ENCODE measurements at regions not wholly inside any gene's neighbourhood (a gene's known extent, or its start where the extent isn't known, plus 50 kb on each side); places are given as distances from the start of the nearest gene placed in this dataset.

GRCh38 chr2:15747603-15748471 lies 156.2 kb downstream of the DDX1 start:
- no peak overlapping the region for H2AFZ ChIP-seq (ENCODE audit: low read depth, low read length)
- no peaks in the 10 kb centered on the region for H3K9me3 ChIP-seq (ENCODE audit: insufficient read depth, low read length)
- peaks cover 18% of the 10 kb centered on the region for H3K4me1 ChIP-seq (ENCODE audit: low read length)
- H3K4me2 ChIP-seq (ENCODE audit: low read length), result no peak overlapping the region
- H3K9ac ChIP-seq (ENCODE audit: low read length), result no peak overlapping the region
- TF ChIP-seq EZH2phosphoT487 (IDR thresholded peaks at IDR 0.05; ENCODE audit: low read depth), result no peak
- no peaks in the 10 kb centered on the region for H3K27me3 ChIP-seq (ENCODE audit: low read depth, low read length)
- no peaks in the 10 kb centered on the region for H3K36me3 ChIP-seq (replicated peaks; ENCODE audit: low read depth, low read length)
- no peak overlapping the region for H3K27ac ChIP-seq (ENCODE audit: low read length)
- no peaks in the 10 kb centered on the region for H3K79me2 ChIP-seq (ENCODE audit: low read length)
- H3K4me3 ChIP-seq (ENCODE audit: low read length), result no peak overlapping the region
- H4K20me1 ChIP-seq (ENCODE audit: insufficient read depth, low read length), result no peaks in the 10 kb centered on the region

- no peaks in the 10 kb centered on the region for H3K36me3 ChIP-seq (replicated peaks; ENCODE audit: low read depth, low read length)
- no peak overlapping the region for H3K9ac ChIP-seq (ENCODE audit: low read length)
- no peaks in the 10 kb centered on the region for H4K20me1 ChIP-seq (ENCODE audit: insufficient read depth, low read length)
- no peak overlapping the region for H2AFZ ChIP-seq (ENCODE audit: low read depth, low read length)
- peaks cover 18% of the 10 kb centered on the region for H3K4me1 ChIP-seq (ENCODE audit: low read length)
- H3K27ac ChIP-seq (ENCODE audit: low read length), result no peak overlapping the region
- H3K27me3 ChIP-seq (ENCODE audit: low read depth, low read length), result no peaks in the 10 kb centered on the region
- peak; percentile 54 for TF ChIP-seq CTCF (IDR thresholded peaks at IDR 0.05; ENCODE audit: low read depth, low read length)
- no peak for TF ChIP-seq EZH2phosphoT487 (IDR thresholded peaks at IDR 0.05; ENCODE audit: low read depth)
- peak overlapping the region; percentile 42 for H3K4me2 ChIP-seq (ENCODE audit: low read length)
- H3K79me2 ChIP-seq (ENCODE audit: low read length), result no peaks in the 10 kb centered on the region
- H3K4me3 ChIP-seq (ENCODE audit: low read length), result no peak overlapping the region
- H3K9me3 ChIP-seq (ENCODE audit: insufficient read depth, low read length), result no peaks in the 10 kb centered on the region
Observed at GRCh38 chr2:15748736-15749323, 157.2 kb downstream of the DDX1 start.

GRCh38 chr2:15749460-15750432 lies 158.1 kb downstream of the DDX1 start:
- TF ChIP-seq CTCF (IDR thresholded peaks at IDR 0.05; ENCODE audit: low read depth, low read length) (no peak), EZH2phosphoT487 (IDR thresholded peaks at IDR 0.05; ENCODE audit: low read depth) (no peak)
- peaks cover 18% of the 10 kb centered on the region for H3K4me1 ChIP-seq (ENCODE audit: low read length)

GRCh38 chr2:15750433-15750814 lies 158.8 kb downstream of the DDX1 start:
- Histone ChIP-seq H3K36me3 (replicated peaks; ENCODE audit: low read depth, low read length) (no peaks in the 10 kb centered on the region), H3K79me2 (ENCODE audit: low read length) (no peaks in the 10 kb centered on the region), H3K4me1 (ENCODE audit: low read length) (peaks cover 18% of the 10 kb centered on the region), H3K4me3 (ENCODE audit: low read length) (no peak overlapping the region), H3K9me3 (ENCODE audit: insufficient read depth, low read length) (no peaks in the 10 kb centered on the region), H4K20me1 (ENCODE audit: insufficient read depth, low read length) (no peaks in the 10 kb centered on the region), H3K27ac (ENCODE audit: low read length) (no peak overlapping the region), H3K9ac (ENCODE audit: low read length) (no peak overlapping the region), H3K27me3 (ENCODE audit: low read depth, low read length) (no peaks in the 10 kb centered on the region), H2AFZ (ENCODE audit: low read depth, low read length) (no peak overlapping the region), H3K4me2 (ENCODE audit: low read length) (no peak overlapping the region)
- no peak for TF ChIP-seq EZH2phosphoT487 (IDR thresholded peaks at IDR 0.05; ENCODE audit: low read depth)
- TF ChIP-seq CTCF (IDR thresholded peaks at IDR 0.05; ENCODE audit: low read depth, low read length), result no peak

More at GRCh38 chr2:15749460-15750432, 158.1 kb downstream of the DDX1 start:
- Histone ChIP-seq H3K9me3 (ENCODE audit: insufficient read depth, low read length) (no peaks in the 10 kb centered on the region), H3K4me2 (ENCODE audit: low read length) (peak overlapping the region; percentile 42), H3K27ac (ENCODE audit: low read length) (no peak overlapping the region), H2AFZ (ENCODE audit: low read depth, low read length) (no peak overlapping the region), H3K36me3 (replicated peaks; ENCODE audit: low read depth, low read length) (no peaks in the 10 kb centered on the region), H3K4me3 (ENCODE audit: low read length) (no peak overlapping the region), H3K9ac (ENCODE audit: low read length) (no peak overlapping the region), H4K20me1 (ENCODE audit: insufficient read depth, low read length) (no peaks in the 10 kb centered on the region), H3K27me3 (ENCODE audit: low read depth, low read length) (no peaks in the 10 kb centered on the region), H3K79me2 (ENCODE audit: low read length) (no peaks in the 10 kb centered on the region)

All from OCI-LY3 (cell line).